NCI-H128 (cell line): ENCODE measurements at regions not wholly inside any gene's neighbourhood (a gene's known extent, or its start where the extent isn't known, plus 50 kb on each side); places are given as distances from the start of the nearest gene placed in this dataset.

Source experiments
- DNase-seq: peaks from one replicate; lab custom pipeline; 2025; ENCODE audit not compliant: unreplicated experiment; lab: John Stamatoyannopoulos, UW

DNA sequence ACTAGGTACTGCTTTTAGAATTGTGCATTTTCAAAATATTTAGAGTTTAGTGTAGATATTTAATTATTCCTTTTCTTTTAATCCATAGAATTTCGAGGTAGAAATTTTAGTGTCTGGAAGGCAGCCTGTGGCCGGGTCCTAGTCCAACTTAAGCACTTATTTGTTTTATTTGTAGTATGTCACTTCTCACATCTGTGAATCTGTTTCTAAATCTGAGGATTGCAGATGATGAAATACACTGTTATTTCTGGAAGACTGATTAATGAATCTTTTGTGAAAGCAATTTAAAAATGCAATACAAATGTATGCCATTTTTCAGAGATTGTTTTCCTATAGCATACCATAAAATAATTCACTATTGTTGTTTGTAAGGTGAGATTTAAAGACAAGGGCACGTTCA is 483.9 kb upstream of the TRIB2 start:
- no peak for DNase-seq

DNA sequence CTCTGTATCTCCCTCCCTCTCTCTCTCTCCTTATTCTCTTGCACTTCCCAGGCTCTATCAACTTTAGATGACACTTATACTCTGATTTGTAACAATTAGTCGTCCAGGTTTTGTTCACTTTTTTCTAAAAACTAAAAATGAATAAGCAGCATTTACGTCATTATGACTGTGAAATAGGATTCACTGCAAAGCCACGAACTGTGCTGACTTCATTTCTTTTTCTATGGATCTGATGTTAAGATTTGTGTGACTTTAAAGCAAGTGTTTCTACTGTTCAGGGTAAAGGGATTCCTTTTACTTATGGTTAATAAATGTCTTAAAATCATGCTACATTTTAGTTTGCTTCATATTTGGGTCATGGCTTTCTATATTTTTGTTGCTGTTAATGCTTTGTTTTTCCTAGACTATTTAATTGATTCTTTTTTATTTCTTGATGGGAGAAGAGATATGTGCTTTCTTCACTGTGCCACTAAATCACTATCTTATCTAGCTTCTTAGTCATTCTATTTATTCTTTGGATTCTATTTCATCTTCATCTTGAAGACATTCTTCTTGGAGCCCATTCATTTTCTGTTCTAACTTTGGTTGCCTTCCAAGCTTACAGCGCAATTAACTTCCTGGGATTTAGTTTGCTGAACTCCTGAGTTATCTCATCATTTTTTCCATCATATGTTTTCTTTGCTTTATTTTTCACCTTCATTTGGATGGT is 480.4 kb upstream of the TRIB2 start:
- DNase-seq = no peak

DNA sequence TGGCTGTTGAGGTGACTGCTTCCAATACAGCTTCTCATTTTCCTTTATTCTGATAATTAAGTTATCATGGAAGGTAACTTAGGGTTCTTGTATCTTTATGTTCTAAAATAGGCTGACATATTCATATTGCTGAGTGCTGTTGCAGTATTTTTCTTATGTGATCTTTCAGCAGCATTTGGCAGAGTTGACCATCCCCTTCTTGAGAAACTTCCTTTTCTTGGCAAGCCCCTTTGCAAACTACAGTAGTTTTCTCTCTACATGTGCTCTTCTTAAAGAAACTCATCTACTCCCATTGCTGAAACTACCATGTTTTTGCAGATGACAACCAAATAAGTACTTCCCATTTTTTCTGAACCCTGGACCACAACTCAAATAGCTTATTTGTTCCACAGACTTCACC is 476.5 kb upstream of the TRIB2 start:
- DNase-seq = no peak

DNA sequence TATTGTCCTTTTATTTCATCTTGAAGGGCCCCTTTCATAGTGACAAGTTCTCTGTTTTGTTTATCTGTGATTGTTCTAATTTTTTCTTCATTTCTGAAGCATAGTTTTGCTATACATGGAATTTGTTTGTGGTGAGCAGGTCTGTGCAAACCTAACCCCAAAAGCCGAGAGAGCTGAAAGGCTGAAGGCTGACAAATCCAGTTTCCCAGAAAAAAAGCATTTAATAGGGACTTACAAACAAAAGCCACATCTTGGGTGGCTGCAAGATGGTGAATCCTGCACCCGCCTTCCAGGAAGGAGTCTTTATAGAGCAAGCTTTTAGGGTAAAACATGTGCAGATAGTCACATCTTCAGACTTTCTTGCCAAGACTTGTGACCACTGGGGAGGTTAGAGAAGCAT is 473.4 kb upstream of the TRIB2 start:
- no peak for DNase-seq

DNA sequence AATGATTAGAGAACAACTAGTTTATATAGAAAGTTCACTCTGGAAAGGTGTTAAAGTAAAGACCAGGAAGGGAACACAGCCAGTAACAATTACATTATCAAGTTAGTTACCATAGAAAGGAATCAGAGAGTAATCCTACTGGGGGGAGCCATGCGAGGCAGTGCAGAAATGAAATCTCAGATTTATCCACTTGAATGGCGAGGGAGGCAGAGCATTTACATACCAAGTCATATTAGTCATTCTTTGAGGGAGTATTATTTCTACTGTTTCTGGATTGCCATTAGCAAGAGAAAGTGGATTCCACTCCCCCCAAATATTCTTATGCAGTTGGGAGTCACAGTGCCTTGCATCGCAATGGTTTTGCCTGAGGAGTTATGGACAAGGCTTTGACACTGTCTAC is 472.7 kb upstream of the TRIB2 start:
- DNase-seq = no peak

DNA sequence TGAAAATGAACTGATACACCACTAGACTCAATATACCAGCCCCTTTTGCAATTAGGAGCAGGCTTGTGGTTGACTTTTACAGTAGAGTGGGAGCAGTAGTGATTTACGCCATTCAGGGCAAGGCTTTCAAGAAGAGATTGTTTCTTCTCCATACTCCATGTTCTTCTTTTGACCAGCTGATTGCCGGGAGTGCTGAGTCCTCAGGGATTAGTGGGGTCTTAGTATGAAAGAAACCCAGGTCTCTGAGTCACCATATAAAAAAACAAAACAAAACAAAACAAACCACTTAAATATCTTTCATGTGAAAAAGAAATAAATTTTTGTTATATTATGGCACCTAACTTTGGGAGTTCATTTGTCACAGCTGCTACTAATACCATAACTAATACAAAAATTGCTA is 465.6 kb upstream of the TRIB2 start:
- no peak for DNase-seq

DNA sequence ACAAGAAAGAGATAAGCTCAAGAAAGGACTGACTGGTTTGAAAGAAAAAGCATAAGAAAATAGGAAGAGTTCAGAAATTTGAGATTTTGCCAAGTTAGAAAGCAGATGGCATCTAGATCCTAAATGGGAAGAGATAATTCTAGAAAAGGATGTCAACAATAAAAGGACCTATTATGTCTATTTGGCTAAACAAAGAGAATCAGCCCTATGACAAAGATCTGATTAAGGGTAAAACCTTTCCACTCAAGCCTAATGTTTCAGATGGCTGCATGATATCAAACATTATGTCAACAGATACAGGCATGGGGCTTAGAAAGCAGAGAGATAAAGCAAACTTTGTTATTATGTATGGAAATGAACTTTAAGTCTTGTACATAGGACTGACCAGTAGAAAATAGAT is 465.0 kb upstream of the TRIB2 start:
- DNase-seq = no peak

DNA sequence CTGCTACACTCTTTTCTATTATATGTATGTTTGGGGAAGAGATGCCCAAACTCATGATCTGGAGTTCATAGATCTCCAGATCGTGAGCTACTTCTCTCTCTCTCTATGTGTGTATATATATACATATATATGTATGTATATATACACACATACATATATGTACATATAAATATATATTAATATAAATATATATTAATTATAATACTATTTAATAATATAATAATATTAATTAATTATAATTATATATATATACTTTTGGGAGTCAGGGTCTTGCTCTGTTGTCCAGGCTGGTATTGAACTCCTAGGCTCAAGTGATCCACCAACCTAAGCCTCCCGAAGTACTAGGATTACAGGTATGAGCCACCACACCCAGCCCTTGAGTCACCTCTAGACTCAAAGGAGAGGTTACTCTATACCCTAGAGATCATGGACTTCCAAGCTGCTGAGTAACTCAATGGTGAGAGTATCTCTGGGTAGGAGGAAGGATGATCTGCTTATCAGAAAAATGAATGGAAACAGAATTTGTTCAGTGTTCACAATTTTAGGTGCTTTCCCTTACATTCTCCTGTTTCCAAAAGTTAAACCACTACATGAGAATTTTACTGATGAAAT is 463.5 kb upstream of the TRIB2 start:
- DNase-seq = no peak

DNA sequence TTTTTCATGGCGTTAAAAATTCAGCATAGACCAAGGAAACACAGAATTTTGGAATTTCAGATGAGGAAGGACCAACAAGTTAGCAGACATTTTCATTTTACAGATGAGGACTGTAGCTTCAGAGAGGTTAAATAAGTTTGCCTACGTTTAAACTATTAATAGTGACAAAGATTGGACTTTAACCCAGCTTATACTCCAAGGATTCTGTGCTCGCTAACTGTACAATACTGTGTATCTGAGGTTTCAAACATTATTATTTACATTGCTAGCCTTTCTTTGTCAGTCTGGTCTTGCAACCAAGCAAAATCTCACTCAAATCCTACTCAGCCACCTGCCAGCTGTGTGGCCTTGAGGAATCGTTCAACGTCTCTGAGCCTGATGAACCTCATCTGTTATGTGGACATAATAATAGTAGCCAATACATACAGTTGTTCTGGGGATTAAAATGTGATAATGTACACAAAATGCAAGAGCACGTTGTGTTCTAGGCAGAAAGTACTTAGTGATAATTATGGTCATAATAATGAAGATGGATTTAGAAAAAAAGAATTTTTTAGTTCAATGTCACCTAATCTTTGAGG is 462.4 kb upstream of the TRIB2 start:
- no peak for DNase-seq

DNA sequence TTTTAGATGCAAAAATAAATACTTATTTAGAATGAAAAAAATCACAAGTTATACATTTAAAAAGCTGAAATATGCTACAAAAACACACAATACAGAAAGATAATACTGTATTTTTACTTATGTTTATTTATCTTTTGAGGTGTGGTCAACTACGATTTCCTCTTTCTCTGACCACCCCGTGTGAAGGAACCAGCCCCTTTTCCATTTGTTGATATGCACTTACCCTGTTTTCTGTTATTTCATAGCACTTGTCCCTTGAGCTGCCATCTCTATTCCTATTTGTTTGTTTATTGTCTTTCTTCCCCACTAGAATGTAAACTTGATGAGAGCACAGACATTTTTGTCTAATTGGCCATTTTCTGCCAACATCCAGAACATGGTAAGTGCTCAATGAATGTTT is 460.5 kb upstream of the TRIB2 start:
- no peak for DNase-seq

DNA sequence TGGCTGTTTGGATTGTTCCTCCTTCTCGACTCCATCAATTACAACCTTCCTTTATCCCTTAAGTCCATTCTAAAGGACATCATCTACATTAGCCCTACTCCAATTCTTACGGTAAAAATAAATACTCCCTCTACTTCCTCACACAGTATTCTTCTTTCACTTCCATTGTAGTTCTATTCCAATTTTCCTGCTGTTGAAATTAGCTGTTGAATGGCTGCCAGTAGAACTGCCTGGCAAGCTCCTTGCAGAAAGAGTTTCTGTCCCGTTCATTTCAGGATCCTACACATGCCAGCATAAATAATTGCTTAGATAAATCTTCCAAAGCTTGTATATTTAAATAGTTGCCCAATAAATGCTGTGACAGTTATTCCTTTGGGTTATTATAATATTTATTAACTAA is 459.3 kb upstream of the TRIB2 start:
- no peak for DNase-seq

DNA sequence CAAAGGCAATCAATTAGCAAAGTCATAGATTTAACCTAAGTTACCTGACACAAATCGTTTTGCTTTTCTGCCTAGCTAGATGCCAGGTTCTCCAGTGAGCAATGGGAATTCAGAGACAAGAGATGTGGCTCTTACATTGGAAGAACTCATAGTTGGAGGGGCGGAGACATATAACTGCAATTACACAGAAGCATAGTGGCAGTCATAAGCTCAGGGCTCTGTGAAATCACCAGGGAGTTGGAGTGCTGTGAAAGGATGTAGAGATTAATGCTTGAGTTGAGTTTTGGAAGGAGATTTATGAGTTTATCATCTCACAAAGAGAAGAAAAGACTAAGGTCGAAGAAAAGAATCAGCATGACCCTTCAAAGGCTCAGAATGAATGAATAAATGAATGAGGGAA is 457.2 kb upstream of the TRIB2 start:
- no peak for DNase-seq

DNA sequence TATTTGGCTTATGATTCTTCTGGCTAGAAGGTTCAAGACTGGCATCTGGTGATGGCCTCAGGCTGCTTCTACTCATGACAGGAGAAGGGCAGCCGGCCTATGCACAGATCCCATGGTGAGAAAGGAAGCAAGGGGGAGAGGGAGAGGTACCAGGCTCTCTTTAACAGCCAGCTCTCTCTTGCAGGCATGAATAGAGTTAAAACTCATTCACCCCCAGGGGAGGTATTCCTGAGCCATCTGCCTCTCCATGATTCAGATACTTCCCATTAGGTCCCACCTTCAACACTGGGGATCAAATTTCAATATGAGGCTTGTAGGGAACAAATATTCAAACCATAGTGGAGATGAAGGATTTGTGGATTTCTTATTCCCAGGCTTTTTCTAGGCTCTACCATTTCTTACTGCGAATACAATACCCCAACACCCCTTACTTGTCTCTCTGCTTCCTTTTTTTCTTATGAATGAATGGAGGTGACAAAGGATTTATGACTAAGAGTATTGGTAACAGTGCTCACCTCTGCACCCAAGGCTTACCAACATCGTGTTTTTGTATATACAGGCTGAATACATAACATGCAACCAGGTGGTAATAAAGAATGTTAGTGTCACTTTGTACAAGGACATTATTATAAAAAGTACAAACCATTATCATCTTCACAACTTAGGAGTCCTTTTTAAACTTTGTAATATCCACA is 454.6 kb upstream of the TRIB2 start:
- DNase-seq = no peak

DNA sequence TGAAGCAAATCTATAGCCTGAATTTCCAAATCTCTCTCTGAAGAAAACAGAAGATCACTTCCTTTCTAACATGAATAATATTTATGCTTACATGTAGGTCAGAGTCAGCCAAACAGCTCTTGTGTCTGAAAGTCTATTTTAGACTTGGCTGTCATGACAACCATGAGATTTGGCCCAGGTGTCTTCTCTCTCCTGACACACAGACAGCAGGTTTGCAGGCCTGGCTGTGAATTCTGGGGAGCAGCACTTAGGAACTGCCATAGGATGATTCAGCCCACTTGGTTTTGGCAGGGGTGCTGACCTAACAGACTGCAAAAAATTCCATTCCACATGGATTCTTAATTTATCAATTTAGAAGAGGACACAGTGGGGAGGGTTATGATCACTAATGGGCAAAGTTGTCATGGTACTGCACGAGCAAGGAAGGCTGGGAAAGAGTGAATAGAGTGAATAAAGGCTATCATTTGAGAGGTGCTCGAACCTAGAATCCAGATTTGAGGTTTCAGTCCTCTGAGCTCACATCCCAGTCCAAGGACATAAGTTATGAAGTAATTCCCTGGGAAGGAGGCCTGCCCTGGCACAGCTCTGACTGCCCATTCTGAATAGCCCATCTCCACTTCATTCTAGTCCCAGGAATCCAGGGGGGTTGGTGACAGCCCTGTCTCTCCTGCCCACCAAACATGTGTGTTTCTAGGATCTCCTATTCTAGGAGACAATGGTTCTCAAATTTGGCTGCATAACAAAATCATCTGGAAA is 453.9 kb upstream of the TRIB2 start:
- no peak for DNase-seq

DNA sequence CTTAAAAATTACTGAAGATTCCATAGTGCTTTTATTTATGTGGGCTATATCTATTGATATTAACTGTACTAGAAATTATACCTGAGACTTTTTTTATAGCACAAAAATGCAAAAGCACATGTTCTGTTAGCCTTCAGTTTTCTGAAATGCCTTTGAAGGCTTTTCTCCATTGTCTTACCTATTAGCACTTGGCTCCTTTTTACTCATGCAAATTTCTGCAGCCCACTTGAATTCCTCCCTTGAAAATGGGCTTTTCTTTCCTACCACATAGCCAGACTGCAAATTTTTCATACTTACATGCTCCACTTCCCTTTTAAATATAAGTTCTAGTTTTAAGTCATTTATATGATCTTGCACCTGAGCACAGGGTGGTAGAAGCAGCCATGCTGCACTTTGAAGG is 453.0 kb upstream of the TRIB2 start:
- no peak for DNase-seq

DNA sequence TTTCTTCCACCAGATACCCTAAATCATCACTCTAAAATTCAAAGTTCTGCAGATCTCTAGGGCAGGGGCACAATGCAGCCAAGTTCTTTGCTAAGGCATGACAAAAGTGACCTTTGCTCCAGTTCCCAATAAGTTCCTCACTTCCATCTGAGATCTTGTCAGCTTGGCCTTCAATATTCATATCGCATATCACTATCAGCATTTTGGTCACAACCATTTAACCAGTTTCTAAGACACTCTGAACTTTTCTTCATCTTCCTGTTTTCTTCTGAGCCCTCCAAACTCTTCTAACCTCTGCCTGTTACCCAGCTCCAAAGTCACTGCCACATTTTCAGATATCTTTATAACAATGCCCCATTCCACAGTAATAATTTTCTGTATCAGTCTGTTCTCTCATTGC is 452.6 kb upstream of the TRIB2 start:
- no peak for DNase-seq

DNA sequence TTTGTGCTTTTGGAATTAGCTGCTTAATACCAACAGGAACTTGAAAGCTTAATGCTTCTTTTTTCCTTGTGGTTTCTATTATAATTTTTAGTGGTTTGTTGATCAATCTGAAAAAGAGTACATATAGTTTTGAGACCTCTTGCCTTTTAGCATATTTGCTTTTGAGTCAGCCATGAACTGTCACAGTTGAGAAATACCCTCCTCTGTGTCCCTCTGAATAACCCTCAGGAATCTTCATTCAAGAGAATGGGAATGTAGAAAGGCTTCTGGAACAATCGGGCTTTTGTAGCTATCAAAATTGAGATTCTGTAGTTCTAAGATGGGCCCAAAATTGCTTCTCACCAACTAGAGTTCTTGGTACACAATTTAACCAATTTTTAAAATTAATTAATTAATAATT is 451.1 kb upstream of the TRIB2 start:
- no peak for DNase-seq

DNA sequence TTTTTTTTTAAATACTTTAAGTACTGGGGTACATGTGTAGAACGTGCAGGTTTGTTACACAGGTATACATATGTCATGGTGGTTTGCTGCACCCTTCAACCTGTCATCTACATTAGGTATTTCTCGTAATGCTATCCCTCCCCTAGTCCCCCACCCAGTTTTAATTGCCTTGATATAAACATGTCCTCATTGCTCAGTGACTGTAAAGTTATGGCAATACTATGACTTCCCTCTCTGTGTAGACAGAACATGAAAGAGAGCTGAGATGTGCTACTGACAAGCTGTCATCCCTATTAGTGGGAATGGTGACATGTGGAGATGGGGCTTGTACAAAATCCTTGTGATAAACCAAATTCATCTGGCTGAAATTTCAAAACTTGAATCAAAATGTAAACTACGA is 449.7 kb upstream of the TRIB2 start:
- DNase-seq = no peak

DNA sequence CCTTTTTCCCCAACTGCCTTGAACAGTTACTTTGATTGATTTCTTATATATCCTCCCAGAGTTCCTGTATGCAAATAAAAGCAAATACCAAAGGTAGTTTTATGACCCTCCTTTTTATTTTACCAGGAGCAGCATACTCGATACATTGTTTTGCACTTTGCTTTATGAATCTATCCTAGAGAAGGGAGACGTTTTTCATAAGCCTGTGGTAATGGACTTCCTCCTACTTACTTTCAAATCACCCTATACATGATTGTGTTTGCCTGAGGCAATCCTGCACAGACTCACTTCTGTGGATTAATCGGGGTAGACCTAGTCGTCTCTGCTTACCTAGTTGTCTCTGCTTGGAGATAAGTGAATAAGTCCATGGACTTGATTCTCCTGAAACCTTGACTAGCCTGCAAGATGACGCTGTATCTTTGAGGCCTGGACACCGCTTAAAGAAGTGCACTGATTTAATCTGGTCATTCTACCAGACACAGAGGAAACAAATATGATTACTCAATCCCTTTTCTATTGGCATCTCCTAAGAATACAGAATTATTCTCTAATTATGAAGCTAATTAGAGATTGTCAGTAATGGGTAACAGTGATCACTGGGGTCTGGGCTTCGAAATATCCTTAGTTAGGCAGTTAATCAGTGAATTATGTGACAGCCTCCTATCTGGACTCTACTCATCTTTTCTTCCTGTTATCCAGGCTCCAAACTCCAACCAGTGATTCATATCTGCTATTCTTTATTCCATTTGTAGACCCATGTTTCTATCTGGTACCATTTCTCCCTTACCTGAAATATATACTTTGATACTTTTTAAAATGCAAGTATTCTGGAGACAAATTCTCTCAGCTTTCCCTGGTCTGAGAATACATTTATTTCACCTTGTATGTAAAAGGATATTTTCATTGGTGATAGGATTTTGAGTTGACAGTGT is 447.4 kb upstream of the TRIB2 start:
- no peak for DNase-seq

DNA sequence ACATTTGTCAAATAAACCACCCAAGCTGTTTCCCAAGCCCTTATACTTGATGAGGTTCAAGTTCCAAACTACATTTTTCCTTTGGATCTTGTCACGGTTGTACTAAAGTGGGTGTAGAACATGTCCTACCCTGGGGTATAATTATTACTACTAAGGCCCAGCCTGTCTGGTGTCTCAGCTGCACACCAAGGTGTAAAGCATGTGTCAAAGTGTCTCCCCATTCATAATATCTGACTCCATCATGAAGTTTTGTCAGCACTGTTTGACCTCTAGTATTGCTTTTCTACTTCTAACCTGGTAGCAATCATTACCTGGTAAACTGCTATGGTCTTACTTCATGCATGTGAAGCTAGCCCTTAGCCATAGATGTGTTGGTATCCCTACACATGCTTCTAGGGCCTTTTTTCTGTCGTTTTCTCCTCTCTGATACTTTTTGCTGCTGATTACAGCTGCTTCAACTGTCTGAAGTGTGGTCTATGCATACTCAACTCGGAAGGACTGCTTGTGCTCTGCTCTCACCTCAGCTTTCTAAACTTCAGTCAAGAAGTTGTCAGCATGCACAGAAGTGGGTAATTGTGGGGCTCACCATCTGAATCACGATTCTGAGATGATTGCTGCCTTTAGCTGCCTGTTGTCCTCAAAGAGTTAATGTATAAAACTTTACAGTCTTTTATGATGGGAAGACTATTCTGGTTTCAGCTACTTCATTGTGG is 445.7 kb upstream of the TRIB2 start:
- DNase-seq = no peak
